ENCODE measurements at regions not wholly inside any gene's neighbourhood (a gene's known extent, or its start where the extent isn't known, plus 50 kb on each side); places are given as distances from the start of the nearest gene placed in this dataset.

DNA sequence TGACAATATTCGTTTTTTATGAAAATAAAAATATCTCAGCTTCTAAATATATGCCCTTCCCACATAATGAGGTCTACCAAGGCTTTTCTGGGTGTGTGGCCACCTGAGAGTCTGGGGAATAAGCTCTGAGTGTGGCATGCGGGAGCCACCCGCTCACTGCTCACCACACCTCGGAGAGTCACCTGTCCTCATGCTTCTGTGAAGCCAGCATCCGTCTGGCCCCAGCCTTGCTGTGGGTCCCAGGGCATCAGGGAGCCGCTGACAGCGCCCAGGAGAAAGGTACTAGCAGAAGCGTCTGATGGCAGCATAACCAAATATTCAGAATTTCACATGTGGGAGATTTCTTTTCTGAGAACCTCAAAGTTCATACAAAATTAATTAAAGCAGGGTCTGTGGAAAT lies 133.2 kb upstream of the IRX4 start:
- Histone ChIP-seq H2AFZ (ENCODE audit: low read depth, low read length, severe bottlenecking) (no peak overlapping the region), H3K36me3 (ENCODE audit: low read length) (no peaks in the 10 kb centered on the region), H3F3A (ENCODE audit: insufficient read depth) (no peaks in the 10 kb centered on the region), H3K4me2 (ENCODE audit: low read depth, low read length, poor library complexity, severe bottlenecking) (no peak overlapping the region), H3K27me3 (ENCODE audit: low read length) (no peaks in the 10 kb centered on the region), H4K20me1 (ENCODE audit: low read depth, low read length) (no peaks in the 10 kb centered on the region), H3K79me2 (ENCODE audit: insufficient read depth, low read length) (no peaks in the 10 kb centered on the region), H3K4me3 (ENCODE audit: insufficient read depth, low read length, poor library complexity, severe bottlenecking) (no peak overlapping the region), H3K9me2 (replicated peaks; ENCODE audit: insufficient read depth, low read length) (no peaks in the 10 kb centered on the region), H3K27ac (ENCODE audit: low read depth, low read length) (no peak overlapping the region), H3K9me3 (ENCODE audit: insufficient read depth, low read length) (no peaks in the 10 kb centered on the region), H3K9ac (ENCODE audit: low read length) (no peak overlapping the region)
- TF ChIP-seq EZH2phosphoT487 (conservative IDR thresholded peaks at IDR 0.05; ENCODE audit: low read length): no peak
- TF ChIP-seq, protein P1, sequence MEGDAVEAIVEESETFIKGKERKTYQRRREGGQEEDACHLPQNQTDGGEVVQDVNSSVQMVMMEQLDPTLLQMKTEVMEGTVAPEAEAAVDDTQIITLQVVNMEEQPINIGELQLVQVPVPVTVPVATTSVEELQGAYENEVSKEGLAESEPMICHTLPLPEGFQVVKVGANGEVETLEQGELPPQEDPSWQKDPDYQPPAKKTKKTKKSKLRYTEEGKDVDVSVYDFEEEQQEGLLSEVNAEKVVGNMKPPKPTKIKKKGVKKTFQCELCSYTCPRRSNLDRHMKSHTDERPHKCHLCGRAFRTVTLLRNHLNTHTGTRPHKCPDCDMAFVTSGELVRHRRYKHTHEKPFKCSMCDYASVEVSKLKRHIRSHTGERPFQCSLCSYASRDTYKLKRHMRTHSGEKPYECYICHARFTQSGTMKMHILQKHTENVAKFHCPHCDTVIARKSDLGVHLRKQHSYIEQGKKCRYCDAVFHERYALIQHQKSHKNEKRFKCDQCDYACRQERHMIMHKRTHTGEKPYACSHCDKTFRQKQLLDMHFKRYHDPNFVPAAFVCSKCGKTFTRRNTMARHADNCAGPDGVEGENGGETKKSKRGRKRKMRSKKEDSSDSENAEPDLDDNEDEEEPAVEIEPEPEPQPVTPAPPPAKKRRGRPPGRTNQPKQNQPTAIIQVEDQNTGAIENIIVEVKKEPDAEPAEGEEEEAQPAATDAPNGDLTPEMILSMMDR (IDR thresholded peaks at IDR 0.05; ENCODE audit: insufficient read depth, low read length, poor library complexity, severe bottlenecking): no peak

DNA sequence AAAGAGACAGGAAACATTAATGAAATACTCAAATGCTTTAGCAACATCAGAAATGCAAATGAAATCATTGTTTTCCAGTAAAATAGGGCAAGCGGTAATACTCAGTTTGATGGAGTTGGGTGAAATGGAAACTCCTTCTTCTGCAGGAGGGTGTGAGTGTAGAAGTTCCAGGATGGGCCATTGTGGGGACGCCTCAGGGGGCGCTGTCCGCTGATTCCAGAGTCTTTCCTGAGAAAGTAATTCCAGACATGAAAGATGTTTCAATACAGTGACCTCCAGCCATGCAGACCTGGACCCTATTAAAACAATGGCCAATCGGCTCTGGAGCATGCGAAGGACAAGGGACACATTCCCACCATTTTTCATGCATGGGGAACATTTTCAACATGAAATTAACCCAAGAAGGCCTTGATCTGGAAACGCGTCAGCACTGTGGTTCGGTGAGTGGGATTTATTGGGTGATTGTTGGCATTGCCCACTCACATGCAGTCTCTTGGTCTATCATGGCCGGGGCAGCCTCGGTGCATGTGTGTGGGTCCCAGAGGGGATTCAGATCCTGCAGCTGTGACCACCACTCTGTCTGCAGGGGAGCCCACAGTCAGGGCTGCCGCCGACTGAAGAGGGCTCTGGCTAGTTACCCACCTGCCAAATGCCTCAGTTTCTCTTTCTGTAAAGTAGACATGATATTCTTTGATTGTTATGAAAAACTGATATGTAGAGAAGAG lies 132.6 kb upstream of the IRX4 start:
- H3K79me2 ChIP-seq (ENCODE audit: insufficient read depth, low read length): no peaks in the 10 kb centered on the region
- TF ChIP-seq, protein P1 (IDR thresholded peaks at IDR 0.05; ENCODE audit: insufficient read depth, low read length, poor library complexity, severe bottlenecking): no peak
- no peak for TF ChIP-seq EZH2phosphoT487 (conservative IDR thresholded peaks at IDR 0.05; ENCODE audit: low read length)
- H4K20me1 ChIP-seq (ENCODE audit: low read depth, low read length): no peaks in the 10 kb centered on the region
- no peaks in the 10 kb centered on the region for H3K27me3 ChIP-seq (ENCODE audit: low read length)
- H3K4me2 ChIP-seq (ENCODE audit: low read depth, low read length, poor library complexity, severe bottlenecking): no peak overlapping the region
- H3F3A ChIP-seq (ENCODE audit: insufficient read depth): no peaks in the 10 kb centered on the region
- H3K9me2 ChIP-seq (replicated peaks; ENCODE audit: insufficient read depth, low read length): no peaks in the 10 kb centered on the region
- H3K9me3 ChIP-seq (ENCODE audit: insufficient read depth, low read length): no peaks in the 10 kb centered on the region
- no peak overlapping the region for H2AFZ ChIP-seq (ENCODE audit: low read depth, low read length, severe bottlenecking)
- H3K27ac ChIP-seq (ENCODE audit: low read depth, low read length): no peak overlapping the region
- no peaks in the 10 kb centered on the region for H3K36me3 ChIP-seq (ENCODE audit: low read length)
- no peak overlapping the region for H3K9ac ChIP-seq (ENCODE audit: low read length)
- no peak overlapping the region for H3K4me3 ChIP-seq (ENCODE audit: insufficient read depth, low read length, poor library complexity, severe bottlenecking)

DNA sequence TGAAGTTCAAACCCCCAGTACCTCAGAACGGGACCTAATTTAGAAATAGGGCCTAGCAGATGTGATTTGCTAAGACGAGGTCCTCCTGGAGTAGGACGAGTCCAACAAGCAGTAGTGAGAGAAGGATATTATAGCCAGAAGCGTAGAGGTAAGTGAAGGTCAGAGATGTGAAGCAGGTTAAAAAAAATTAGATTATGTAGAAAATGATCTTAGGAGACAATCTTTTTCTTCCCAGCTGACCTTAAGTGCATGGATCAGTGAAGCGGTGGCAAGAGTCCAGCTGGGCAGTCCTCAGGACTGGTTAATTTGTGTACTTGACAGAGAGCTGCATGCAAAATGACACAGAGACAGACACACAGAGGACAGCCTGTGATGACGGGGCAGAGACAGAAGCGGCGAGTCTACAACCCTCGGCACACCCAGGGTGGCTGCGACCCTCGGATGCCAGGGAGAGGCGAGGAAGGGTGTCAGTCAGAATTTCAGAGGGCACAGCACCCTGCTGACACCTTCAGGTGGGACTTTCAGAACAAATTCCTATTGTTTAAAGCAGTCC lies 131.4 kb upstream of the IRX4 start:
- no peaks in the 10 kb centered on the region for H3K27me3 ChIP-seq (ENCODE audit: low read length)
- H3K36me3 ChIP-seq (ENCODE audit: low read length): no peaks in the 10 kb centered on the region
- H2AFZ ChIP-seq (ENCODE audit: low read depth, low read length, severe bottlenecking): no peak overlapping the region

More for the DNA sequence above, 131.4 kb upstream of the IRX4 start:
- no peak for TF ChIP-seq EZH2phosphoT487 (conservative IDR thresholded peaks at IDR 0.05; ENCODE audit: low read length)
- TF ChIP-seq, protein P1 (IDR thresholded peaks at IDR 0.05; ENCODE audit: insufficient read depth, low read length, poor library complexity, severe bottlenecking): no peak
- H3K4me3 ChIP-seq (ENCODE audit: insufficient read depth, low read length, poor library complexity, severe bottlenecking): no peak overlapping the region
- H3F3A ChIP-seq (ENCODE audit: insufficient read depth): no peaks in the 10 kb centered on the region
- no peaks in the 10 kb centered on the region for H3K9me3 ChIP-seq (ENCODE audit: insufficient read depth, low read length)
- H3K4me2 ChIP-seq (ENCODE audit: low read depth, low read length, poor library complexity, severe bottlenecking): no peak overlapping the region
- H3K27ac ChIP-seq (ENCODE audit: low read depth, low read length): no peak overlapping the region
- H3K79me2 ChIP-seq (ENCODE audit: insufficient read depth, low read length): no peaks in the 10 kb centered on the region
- no peak overlapping the region for H3K9ac ChIP-seq (ENCODE audit: low read length)
- H3K9me2 ChIP-seq (replicated peaks; ENCODE audit: insufficient read depth, low read length): no peaks in the 10 kb centered on the region
- no peaks in the 10 kb centered on the region for H4K20me1 ChIP-seq (ENCODE audit: low read depth, low read length)
